Right lobe of liver (tissue), 6 donors: ENCODE measurements at regions not wholly inside any gene's neighbourhood (a gene's known extent, or its start where the extent isn't known, plus 50 kb on each side); places are given as distances from the start of the nearest gene placed in this dataset.

Experiments used
- ATAC-seq, 4 donors: fragments of 200-7000 bp; cut with Tn5 transposase; one replicate each; pipeline ENCODE4 v1.9.1; 2020; ENCODE audit warnings: mild to moderate bottlenecking in 4 of 4, moderate library complexity in 4 of 4
- DNase-seq, 3 donors: peaks; one replicate each; pipeline ENCODE4 v3.0.0-alpha.2; 2020
- H3K27ac ChIP-seq, 3 donors: fragments of 200-600 bp; one replicate each; pipeline ENCODE4 v1.8.0; 2022
- H3K27me3 ChIP-seq, 2 donors: fragments of 200-600 bp; one replicate each; pipeline ENCODE4 v1.8.0; 2022
- H3K36me3 ChIP-seq, 4 donors: fragments of 200-600 bp; sonication (generic) in 1 of 4; one replicate each; pipeline versions ENCODE4 v1.5.1 to v1.8.0; 2017 to 2022; ENCODE audit warnings: control low read depth in 1 of 4
- H3K4me1 ChIP-seq, 4 donors: fragments of 200-600 bp; sonication (generic) in 1 of 4; one replicate each; pipeline versions ENCODE4 v1.5.1 to v1.8.0; 2017 to 2022; ENCODE audit warnings: control low read depth in 1 of 4
- H3K4me3 ChIP-seq, 3 donors: fragments of 200-600 bp; one replicate each; pipeline ENCODE4 v1.8.0; 2022
- H3K9me3 ChIP-seq, 4 donors: fragments of 200-600 bp; sonication (generic) in 1 of 4; one replicate each; pipeline versions ENCODE4 v1.5.1 to v1.8.0; 2017 to 2022; ENCODE audit warnings: control low read depth in 1 of 4
- POLR2A ChIP-seq: fragments of 450-650 bp; IDR thresholded peaks from one replicate; pipeline ENCODE4 v1.6.1; 2017; ENCODE audit warnings: antibody characterized with exemption, mild to moderate bottlenecking
- WGBS: methylation state at CpG from one replicate; pipeline ENCODE4 v1.1.6; 2018; ENCODE audit warnings: low coverage, low lambda C conversion rate; ENCODE audit not compliant: insufficient coverage; ENCODE audit errors: missing lambda C conversion rate; 5-methylcytosine and 5-hydroxymethylcytosine counted together
- intact Hi-C, 2 donors: fragments of 100-400 bp; cut with DNase I; formaldehyde crosslinking; loops; one replicate each; pipeline versions ENCODE4 v1.11.2 to v1.14.1; 2022
- TF ChIP-seq, protein P1 (sequence below), 4 donors: fragments of 200-600 bp in 3 of 4; fragments of 450-650 bp in 1 of 4; IDR thresholded peaks; one replicate each; pipeline versions ENCODE4 v1.5.1 to v1.8.0; 2016 to 2022; ENCODE audit warnings: antibody characterized with exemption in 4 of 4, mild to moderate bottlenecking in 2 of 4
- donor health status: DM: no; HTN: yes; CAD: no.
- donor health status: DM: no; HTN: no; CAD: no.
- donor health status: DM: no; HTN: no; CAD: no.
- donor health status: DM: no; HTN: yes; CAD: no.
- donor health status: DM: no; HTN: yes; CAD: no.

DNA sequence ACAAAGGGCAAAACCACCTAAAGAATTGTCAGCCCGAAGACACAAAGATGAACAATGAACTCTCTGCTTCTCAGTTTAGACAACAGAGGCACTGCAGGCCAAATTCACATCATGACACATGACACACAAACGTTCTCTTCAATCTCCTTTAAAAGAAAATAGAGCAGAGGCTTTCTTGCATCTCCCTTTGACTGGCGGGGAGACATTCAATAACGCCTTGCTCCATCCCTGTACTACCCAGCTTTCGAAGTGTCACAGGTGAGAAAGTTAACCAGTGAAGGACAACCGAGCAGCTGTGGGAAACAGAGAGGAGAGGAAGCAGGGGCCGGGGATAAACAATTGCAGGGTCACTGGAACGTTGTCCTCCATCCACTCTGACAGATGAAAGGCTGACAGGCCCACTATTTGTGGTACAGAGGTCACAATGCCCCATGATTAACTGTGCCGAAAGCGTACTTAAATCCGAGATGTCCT lies 130.8 kb downstream of the PHLDA1 start:
- no peaks in the 10 kb centered on the region for H3K36me3 ChIP-seq
- DNase-seq (no peak), ATAC-seq (no peak)
- H3K27ac ChIP-seq = no peak overlapping the region
- intact Hi-C loops = no loop called here
- H3K4me3 ChIP-seq = no peak overlapping the region
- 67% methylated on average over 11 of the region's 11 CpGs for WGBS
- H3K4me1 ChIP-seq = no peaks in the 10 kb centered on the region
- TF ChIP-seq, protein P1, sequence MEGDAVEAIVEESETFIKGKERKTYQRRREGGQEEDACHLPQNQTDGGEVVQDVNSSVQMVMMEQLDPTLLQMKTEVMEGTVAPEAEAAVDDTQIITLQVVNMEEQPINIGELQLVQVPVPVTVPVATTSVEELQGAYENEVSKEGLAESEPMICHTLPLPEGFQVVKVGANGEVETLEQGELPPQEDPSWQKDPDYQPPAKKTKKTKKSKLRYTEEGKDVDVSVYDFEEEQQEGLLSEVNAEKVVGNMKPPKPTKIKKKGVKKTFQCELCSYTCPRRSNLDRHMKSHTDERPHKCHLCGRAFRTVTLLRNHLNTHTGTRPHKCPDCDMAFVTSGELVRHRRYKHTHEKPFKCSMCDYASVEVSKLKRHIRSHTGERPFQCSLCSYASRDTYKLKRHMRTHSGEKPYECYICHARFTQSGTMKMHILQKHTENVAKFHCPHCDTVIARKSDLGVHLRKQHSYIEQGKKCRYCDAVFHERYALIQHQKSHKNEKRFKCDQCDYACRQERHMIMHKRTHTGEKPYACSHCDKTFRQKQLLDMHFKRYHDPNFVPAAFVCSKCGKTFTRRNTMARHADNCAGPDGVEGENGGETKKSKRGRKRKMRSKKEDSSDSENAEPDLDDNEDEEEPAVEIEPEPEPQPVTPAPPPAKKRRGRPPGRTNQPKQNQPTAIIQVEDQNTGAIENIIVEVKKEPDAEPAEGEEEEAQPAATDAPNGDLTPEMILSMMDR (IDR thresholded peaks at IDR 0.05) = no peak
- no peak for TF ChIP-seq POLR2A
- H3K9me3 ChIP-seq = no peaks in the 10 kb centered on the region
- H3K27me3 ChIP-seq = no peaks in the 10 kb centered on the region

- Histone ChIP-seq H3K27ac (no peak overlapping the region), H3K9me3 (no peaks in the 10 kb centered on the region), H3K27me3 (no peaks in the 10 kb centered on the region), H3K36me3 (no peaks in the 10 kb centered on the region), H3K4me3 (no peak overlapping the region), H3K4me1 (no peaks in the 10 kb centered on the region)
- DNase-seq (no peak), ATAC-seq (no peak)
- intact Hi-C loops = no loop called here
- WGBS = 76% methylated on average over 5 of the region's 5 CpGs
- TF ChIP-seq POLR2A = no peak
- TF ChIP-seq, protein P1 (IDR thresholded peaks at IDR 0.05) = no peak
These were observed 131.3 kb downstream of the PHLDA1 start for GRCh38 chr12:75900226-75900625.

- Histone ChIP-seq H3K36me3 (no peaks in the 10 kb centered on the region), H3K27ac (no peak overlapping the region), H3K4me1 (no peaks in the 10 kb centered on the region), H3K27me3 (no peaks in the 10 kb centered on the region), H3K4me3 (no peak overlapping the region), H3K9me3 (no peaks in the 10 kb centered on the region)
- no peak for TF ChIP-seq POLR2A
- TF ChIP-seq, protein P1 (IDR thresholded peaks at IDR 0.05) = no peak
- 92% methylated on average over 3 of the region's 4 CpGs for whole genome bisulfite sequencing
- no peak for ATAC-seq
- DNase-seq = no peak
- intact Hi-C loops = no loop called here
These were observed 136.4 kb downstream of the PHLDA1 start for GRCh38 chr12:75894965-75895754.

GRCh38 chr12:75893765-75894164 lies 137.8 kb downstream of the PHLDA1 start:
- ATAC-seq (no peak), DNase-seq (no peak)
- H3K27me3 ChIP-seq = no peaks in the 10 kb centered on the region
- H3K4me3 ChIP-seq = no peak overlapping the region
- H3K4me1 ChIP-seq = no peaks in the 10 kb centered on the region
- H3K9me3 ChIP-seq = no peaks in the 10 kb centered on the region
- intact Hi-C loops = no loop called here
- H3K36me3 ChIP-seq = no peaks in the 10 kb centered on the region
- H3K27ac ChIP-seq = no peak overlapping the region
- TF ChIP-seq, protein P1 (IDR thresholded peaks at IDR 0.05) = no peak
- no peak for TF ChIP-seq POLR2A
- WGBS = 82% methylated on average over 3 of the region's 3 CpGs
